A172 (cell line): ENCODE measurements at regions not wholly inside any gene's neighbourhood (a gene's known extent, or its start where the extent isn't known, plus 50 kb on each side); places are given as distances from the start of the nearest gene placed in this dataset.
A peak's percentile ranks its signal among the peaks of the same experiment; 100 is the strongest.
"Not testable (repeated sequence)": the region's sequence is repeated elsewhere in the genome, so short reads cannot be mapped to it uniquely, and the experiment has no call there.

Source experiments
- DNase-seq: peaks from one replicate; pipeline ENCODE4 v3.0.0-alpha.2; 2015; ENCODE audit warnings: low spot score

GRCh38 chr6:169378620-169379381 is 125.2 kb upstream of the THBS2 start:
- DNase-seq = no peak

DNA sequence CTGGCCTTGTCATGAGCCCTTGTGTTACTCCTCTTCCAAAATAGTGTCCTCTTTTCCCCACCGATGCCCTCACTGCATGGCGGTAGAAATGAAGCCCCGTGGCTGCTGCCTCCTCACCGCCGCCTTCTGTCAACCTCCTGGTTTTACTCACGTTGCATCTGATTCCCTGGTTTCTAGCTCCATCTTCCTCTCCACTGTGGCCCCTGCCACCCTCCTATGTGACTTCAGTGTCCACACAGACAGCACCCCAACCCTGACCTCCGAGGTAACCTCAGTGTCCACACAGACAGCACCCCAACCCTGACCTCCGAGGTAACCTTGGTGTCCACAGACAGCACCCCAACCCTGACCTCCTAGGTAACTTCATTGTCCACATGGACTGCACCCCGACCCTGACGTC is 122.8 kb upstream of the THBS2 start:
- no peak for DNase-seq

DNA sequence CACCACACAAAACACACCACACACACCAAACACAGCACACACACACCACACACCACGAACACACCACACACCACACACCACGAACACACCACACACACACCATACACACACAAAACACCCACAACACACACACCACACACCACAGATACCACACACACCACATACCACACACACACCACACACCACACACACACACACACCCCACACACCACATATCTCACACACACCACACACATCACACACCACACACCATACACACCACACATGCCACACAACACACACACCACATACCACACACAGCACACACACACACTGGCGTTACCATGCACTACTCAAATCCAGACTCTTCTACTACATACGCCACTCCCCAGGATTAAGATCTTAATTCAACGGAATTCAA is 118.9 kb upstream of the THBS2 start:
- no peak for DNase-seq

DNA sequence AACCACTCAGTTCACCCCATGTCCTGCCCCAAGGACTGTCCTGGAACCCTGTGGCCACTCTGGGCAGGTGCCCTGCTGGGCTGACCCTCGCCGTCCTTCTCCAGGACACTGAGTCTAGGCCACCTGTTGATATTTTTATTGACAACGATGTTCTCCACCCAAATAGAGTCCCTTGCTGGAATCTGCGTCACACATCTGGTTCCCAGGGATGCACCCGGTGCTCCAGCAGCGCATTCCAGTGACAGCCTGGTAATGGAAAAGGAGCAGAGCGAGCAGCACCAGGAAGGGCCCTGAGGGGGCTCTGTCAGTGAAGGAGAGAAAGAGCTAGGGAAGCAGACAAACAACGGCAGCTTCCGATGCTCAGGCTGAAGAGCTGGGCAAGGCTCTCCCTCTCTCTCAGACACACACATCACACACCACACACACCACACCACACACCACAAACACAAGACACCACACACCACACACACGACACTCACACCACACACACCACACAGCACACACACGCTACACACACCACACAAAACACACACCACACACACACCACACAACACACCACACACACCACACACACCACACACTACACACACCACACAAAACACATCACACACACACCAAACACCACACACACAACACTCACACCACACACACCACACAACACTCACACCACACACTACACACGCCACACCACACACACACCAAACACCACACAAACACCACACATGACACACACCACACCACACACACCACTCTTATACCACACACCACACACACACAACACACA is 117.9 kb upstream of the THBS2 start:
- no peak for DNase-seq

DNA sequence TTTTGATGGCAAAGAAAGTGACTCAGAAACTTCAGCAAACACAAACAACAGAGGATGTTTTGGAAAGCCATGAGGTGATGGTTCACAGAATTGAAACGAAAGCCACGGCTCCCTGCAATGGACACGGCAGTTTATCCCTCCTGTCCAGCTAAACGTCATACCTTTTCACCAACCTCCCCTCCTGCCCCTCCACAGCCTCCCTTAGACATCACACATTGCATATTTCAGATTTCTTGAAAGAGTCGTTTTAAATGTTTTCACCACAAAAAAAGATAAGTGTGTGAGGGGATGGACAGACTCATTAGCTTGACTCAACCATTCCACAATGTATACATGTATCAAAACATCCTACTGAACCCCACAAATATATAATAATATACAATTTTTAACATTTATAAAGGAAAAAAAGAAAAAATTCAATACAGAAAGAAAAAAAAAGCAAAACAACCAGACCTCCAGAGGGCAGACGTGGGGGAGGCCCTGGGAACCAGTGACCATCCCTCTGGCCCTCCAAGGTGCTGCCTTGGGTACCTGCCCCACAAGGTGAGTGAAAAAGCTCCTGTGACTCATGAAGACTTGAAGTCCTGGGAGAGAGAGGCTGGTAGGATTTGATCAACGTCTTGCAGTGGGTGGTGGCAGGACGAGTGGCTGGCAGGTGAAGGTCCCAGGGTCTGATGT is 117.2 kb upstream of the THBS2 start:
- no peak for DNase-seq

DNA sequence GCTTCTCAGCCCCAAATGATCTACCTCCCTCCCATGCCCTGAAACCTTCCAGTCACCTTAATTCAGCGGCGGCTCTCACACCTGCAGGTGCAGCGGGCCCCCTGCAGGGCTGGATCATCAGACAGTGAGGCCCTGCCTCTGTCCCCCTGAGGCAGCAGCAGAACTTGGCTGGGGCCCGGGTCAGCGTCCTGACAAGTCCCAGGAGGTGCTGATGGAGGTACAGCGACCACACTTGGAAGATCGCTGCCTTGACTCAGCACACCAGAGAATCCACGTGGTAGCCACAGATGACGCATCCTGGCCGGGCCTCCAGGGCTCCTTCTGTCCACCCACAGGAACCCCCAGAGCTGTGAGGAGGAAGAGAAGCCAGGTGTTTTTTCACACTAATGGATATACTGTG is 116.4 kb upstream of the THBS2 start:
- DNase-seq = peak; percentile 13

DNA sequence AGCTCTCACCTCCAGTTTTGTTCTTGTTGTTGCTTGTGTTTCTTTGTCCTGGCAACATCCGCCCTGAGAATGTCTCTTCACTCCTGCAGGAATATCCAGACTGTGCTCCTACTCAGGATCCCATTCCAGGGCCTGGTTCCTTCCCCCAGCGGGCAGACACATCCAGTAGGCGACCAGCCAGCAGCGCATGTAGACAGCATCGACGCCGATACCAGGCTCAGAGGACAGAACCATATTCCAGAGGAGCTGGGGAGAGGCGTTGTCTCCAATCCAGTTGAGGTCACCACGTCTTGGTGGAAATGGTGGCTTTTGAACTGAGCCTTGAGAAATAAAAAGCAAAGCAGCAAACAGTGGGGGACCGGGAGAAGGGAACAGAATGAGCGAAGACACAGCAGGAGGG is 114.6 kb upstream of the THBS2 start:
- no peak for DNase-seq

GRCh38 chr6:169367507-169367906 is 113.9 kb upstream of the THBS2 start:
- DNase-seq = no peak

- no peak for DNase-seq
Measured at GRCh38 chr6:169366258-169366901, 112.7 kb upstream of the THBS2 start.

- no peak for DNase-seq
Measured at GRCh38 chr6:169365567-169366257, 112.1 kb upstream of the THBS2 start.

DNA sequence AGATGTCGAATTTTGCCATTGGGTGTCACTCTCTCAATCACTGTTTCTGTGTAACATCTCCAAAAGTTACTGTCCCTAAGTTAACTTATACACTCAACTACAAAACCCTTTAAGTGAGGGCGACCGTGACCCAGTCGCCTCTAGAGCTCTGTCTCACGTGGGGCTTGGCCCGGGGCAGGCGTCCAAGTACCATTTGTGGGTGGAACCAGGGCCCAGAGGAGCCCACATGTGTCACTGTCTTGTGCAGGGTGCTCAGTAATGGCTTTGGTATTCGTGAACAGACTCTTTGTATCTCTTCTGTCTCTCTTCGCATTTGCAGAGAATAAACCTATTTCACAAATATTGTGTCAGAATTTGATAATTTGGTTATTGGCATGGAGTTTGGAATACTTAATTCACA is 109.9 kb upstream of the THBS2 start:
- no peak for DNase-seq

DNA sequence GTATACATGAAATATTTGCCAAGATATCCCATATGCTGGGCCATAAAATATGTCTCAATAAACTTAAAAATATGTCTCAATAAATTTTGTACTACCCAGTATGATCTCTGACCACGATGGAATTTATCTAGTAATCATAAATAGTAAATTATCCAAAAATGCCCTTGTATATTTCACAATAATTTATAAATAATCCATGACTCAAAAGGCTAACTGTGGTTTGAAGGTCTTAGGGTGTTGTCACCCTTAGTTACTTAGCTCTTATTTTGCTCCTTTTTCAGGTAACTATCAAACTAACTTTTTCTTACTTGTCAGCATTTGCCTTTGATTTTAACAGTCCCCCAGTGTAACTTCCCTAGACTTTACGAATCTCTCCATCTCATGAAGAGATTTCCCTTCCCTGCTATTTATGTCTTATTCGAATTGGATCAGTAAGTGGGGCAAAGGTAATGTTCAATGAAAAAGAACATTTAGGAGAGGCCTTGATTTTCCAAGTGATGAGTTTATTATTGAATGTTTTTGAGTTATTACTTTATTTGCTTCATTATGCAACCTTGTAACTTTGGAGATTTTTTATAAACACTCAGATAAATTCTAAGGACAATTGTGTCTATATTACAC is 109.0 kb upstream of the THBS2 start:
- no peak for DNase-seq

DNA sequence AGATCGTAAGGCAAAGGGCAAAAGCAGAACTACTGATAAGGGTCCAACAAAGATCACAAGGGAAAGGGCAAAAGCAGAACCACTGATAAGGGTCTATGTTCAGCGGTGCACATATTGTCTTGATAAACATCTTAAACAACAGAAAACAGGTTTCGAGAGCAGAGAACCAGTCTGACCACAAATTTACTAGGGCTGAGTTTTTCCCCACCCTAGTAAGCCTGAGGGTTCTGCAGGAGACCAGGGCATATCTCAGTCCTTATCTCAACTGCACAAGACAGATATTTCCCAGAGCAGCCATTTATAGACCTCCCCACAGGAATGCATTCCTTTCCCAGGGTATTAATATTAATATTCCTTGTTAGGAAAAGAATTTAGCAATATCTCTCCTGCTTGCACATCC is 101.4 kb upstream of the THBS2 start:
- not testable (repeated sequence) for DNase-seq

DNA sequence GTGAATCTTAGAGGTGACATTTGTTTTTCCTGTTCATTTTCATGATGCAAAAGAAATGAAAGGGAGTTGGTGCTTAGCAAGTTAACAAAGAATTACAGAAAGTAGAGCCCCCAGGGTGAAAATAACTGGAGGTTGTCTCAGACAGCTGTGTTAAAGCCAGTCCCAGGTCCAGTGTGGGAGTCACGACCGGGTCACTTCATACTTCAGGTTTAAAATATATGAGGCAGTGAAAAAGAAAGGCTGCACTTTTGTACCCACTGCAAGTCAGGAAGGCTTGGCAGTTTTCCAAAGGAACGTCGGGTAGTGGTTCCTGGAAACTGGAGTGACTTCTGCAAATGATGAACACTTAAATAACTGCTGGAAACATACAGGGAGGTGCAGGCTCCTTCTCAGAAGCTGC is 91.5 kb upstream of the THBS2 start:
- DNase-seq = no peak

GRCh38 chr6:169344750-169345065 is 91.1 kb upstream of the THBS2 start:
- no peak for DNase-seq

DNA sequence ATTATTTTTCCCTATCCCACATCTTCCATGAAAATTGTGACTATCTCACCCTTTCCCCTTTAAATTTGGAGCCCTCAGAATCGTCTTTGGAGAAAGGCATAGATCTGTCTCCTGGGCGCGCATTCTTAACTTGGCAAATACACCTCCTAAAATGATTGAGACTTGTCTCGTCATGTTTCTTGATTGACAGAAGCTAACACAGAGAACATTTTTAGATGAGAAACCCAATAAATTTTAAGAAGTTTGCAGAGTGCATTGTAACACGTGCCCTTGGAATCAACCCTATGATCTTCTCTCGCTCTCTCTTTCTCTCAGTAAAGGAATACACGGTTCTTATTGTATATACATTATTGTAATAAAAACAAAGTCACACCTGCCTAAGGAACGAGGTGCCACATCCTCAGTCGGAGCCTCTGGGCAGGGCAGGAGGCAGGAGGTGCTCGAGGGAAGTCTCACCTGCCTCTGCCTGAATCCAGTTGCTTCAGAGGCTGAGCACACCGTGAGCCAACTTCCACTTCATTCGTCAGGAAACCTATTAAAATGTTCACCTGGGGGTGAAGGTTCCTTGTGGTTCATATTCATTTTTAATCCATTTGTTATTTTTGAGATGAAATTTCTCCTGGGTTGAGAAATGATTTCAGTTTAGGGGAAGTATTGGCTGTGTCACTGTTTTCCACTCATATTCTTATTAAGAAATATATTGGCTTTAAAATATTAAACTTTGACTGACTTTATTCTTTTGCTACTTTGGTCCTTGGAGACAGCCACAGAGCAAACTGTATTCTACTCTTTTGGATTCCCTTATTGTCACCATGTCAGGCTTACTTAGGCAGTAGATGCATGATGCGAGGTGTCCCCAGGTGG is 90.5 kb upstream of the THBS2 start:
- DNase-seq = no peak

DNA sequence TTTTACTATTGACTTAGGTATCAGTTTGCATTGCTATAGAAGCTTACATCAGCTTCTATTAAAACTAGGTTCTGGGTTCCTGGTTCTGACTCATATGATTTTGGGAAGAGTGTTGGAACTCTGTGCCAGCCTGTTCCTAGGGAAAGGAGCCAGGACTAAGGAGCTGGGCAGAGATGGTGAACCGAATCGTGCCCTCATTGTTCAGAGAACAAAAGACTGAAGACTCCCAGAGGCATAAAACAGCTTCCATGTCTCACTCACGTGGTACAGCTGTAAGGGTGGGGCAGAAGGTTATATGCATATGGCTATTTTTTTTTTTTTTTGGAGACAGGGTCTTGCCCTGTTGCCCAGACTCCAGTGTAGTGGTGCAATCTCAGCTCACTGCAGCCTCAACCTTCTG is 89.1 kb upstream of the THBS2 start:
- DNase-seq = no peak

GRCh38 chr6:169341706-169342105 is 88.1 kb upstream of the THBS2 start:
- no peak for DNase-seq

DNA sequence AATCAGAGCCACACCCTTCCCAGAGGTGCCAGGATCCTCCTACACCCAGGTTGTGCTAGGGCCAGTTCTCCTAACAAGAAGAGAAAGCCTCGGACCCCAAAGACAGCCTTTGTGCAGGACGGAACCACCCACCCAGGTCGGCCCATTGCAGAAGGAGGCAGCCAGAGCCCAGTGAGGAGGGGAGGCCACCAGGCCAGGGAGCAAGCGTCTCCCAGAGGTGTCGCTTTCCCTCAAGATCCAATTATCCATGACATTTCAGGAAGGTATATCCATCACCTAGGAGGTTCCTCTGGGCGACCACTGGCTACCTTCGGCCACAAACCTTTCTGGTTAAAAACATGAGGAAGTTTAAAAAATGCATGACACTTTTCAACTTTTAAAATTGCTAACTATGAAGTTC is 87.4 kb upstream of the THBS2 start:
- DNase-seq = no peak

DNA sequence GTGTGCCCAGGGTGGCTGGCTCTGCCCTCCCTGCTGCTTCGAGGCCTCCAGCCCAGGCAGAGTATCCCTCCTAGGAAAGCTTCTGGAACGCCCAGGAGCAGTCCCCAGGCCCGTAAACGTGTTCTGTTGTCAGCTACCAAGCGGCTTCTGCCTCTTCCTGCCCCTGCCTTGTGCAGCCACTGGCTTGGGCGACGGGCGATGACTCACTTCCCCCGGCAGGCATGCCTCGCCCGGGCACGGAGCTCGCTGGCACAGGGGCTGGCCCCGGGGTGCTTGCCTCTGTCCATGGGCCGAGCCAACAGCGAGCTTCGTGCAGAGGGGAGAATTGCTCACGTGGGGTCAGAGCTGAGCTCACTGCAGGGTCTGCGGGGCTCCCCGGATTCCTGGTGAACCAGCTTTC is 86.7 kb upstream of the THBS2 start:
- peak; percentile 66 for DNase-seq
